ENCODE measurements at regions not wholly inside any gene's neighbourhood (a gene's known extent, or its start where the extent isn't known, plus 50 kb on each side); places are given as distances from the start of the nearest gene placed in this dataset.

DNA sequence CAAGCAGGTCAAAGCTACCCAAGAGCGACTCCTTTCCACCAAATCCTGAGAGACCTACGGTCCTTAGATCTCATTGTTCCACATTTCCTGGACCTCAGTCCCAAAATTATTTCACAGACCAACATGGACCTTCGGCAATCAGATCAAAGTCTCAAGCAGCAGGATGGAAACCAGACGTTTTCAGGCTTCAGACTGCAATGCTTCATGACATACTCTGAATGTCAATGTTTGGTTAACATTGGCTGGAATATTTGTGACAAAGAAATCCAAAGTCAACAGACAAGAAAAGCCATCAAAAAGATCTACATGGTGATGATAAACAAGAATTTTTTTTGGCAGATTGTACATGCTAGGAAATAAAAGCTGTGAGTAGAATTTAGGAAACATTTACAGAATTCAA, 1057.3 kb downstream of the ADGRL2 start:
- TF ChIP-seq, protein P1, sequence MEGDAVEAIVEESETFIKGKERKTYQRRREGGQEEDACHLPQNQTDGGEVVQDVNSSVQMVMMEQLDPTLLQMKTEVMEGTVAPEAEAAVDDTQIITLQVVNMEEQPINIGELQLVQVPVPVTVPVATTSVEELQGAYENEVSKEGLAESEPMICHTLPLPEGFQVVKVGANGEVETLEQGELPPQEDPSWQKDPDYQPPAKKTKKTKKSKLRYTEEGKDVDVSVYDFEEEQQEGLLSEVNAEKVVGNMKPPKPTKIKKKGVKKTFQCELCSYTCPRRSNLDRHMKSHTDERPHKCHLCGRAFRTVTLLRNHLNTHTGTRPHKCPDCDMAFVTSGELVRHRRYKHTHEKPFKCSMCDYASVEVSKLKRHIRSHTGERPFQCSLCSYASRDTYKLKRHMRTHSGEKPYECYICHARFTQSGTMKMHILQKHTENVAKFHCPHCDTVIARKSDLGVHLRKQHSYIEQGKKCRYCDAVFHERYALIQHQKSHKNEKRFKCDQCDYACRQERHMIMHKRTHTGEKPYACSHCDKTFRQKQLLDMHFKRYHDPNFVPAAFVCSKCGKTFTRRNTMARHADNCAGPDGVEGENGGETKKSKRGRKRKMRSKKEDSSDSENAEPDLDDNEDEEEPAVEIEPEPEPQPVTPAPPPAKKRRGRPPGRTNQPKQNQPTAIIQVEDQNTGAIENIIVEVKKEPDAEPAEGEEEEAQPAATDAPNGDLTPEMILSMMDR (IDR thresholded peaks at IDR 0.05; ENCODE audit: insufficient read depth, low read depth, low read length, missing control alignments): no peak

DNA sequence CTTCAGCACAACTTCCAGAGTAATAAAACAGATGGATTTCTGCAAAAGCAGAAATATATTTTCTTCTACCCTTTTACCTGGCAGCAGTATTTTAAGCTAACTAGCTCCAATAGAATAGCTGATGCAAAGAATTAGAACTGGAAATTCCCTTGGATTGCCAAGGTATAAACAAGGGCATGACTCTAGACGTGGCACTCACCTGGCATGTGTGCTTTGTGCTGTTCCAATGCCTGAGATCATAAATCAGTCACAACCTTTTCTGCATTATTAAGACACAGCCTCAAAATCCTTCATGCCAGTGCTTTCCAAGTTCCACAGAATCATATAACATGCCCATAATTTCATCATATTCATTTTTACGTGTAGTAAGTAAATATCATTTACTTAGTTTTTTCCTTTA, 1048.7 kb downstream of the ADGRL2 start:
- no peak overlapping the region for H3K4me3 ChIP-seq (ENCODE audit: low read length)
- TF ChIP-seq, protein P1 (IDR thresholded peaks at IDR 0.05; ENCODE audit: insufficient read depth, low read depth, low read length, missing control alignments): no peak
- no peak for DNase-seq (ENCODE audit: low read depth)

More for the DNA sequence above, 1057.3 kb downstream of the ADGRL2 start:
- DNase-seq (ENCODE audit: low read depth): no peak
- H3K4me3 ChIP-seq (ENCODE audit: low read length): no peak overlapping the region

DNA sequence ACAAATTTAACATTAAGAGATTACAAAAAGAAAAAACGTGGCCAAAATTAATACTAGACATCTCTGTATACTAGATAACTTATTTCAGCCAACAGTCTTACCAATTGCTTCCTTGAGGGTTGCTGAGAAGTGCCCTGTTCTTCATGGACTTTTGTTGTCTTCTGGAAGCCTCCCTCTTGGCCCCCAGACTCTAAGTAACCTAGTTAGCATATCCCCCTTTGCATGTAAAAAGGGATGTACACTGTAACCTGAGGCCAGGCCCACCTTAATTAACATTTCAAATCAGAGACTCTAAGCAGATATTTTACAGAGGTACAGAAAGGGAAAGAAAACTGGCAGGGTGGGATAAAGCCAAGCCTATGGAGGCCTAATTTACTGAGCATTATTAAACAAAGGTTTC, 1047.3 kb downstream of the ADGRL2 start:
- TF ChIP-seq, protein P1 (IDR thresholded peaks at IDR 0.05; ENCODE audit: insufficient read depth, low read depth, low read length, missing control alignments): no peak

DNA sequence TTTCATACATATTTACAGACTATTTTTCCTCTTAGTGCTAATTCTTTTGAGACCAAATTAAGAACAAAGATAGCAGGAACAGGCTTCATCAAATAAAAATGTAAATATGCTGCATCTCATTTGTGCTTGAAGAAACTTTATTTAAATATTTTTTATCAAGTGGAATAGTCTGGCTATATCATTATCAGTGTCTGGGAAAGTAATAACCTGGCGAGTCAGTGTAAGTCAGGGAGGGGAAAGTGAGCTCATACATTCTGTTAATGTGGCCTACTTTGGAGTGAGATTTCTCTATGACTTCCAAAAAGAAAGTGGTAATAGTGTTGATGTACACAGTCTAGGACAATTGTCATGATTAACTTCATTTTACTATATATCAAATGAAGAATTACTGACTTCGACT, 1045.1 kb downstream of the ADGRL2 start:
- DNase-seq (ENCODE audit: low read depth): peak; percentile 2
- H3K4me3 ChIP-seq (ENCODE audit: low read length): no peak overlapping the region
- TF ChIP-seq, protein P1 (IDR thresholded peaks at IDR 0.05; ENCODE audit: insufficient read depth, low read depth, low read length, missing control alignments): no peak

More for the DNA sequence above, 1047.3 kb downstream of the ADGRL2 start:
- no peak overlapping the region for H3K4me3 ChIP-seq (ENCODE audit: low read length)
- no peak for DNase-seq (ENCODE audit: low read depth)

DNA sequence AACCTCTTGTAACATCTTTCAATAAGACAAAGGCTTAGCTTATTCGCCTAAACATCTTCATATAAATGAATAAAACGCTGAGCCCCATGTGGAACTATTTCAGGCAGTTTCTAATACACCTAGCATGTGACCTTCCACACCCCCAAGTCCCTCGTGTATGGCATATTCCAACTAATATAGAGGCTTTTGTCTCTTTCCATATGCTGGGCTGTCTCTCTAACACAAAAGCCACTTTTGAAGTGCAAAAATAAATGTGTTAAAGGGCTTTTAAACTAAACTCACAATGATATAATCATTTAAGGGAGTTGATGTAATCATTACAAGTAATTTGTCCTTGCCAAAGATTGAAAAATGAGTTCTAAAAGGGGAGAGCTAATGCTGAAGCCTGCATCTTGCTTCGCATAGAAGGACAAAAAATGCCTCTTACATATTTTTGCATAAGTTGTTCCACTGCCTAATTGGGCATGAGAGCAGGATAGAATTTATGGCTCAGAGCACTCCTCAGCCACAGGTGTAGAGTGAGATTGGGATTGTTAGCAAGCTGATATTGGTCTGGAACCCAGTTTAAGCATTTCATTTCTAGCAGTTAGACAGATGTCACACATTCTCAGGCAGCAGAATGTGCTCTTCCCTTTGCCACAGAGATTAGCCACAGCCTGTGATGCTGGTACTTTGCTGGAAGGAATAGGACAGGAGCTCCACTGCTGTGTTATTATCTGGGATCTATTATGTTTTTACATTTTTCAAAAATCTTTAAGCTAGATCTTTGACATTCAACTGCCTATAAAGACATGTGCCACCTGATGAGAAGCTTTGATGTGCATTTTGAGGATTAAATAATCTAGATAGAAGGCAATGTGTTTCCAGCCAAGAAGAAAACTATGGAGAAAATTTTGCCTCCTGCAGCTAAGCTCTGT, 1044.4 kb downstream of the ADGRL2 start:
- no peak overlapping the region for H3K4me3 ChIP-seq (ENCODE audit: low read length)
- DNase-seq (ENCODE audit: low read depth): no peak
- TF ChIP-seq, protein P1 (IDR thresholded peaks at IDR 0.05; ENCODE audit: insufficient read depth, low read depth, low read length, missing control alignments): no peak

DNA sequence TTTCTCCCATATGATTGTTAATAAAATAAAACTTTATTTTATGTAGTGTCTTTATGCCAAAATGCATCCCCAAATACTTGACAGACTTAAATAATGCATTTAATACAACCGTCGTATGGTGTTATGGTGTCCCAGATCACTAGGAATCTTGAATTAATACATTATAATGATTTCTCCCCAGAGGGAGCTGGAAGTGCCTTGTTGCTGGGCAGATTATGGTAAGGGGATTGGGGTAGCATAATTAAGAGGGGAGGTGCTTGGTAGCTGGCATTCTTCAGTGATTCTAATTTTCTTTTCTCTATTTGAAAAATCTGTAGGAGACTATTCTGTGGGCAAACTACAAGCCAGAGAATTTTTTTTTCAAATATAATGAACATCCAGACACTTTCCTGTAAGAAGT, 1043.7 kb downstream of the ADGRL2 start:
- no peak overlapping the region for H3K4me3 ChIP-seq (ENCODE audit: low read length)
- TF ChIP-seq, protein P1 (IDR thresholded peaks at IDR 0.05; ENCODE audit: insufficient read depth, low read depth, low read length, missing control alignments): no peak

More for the DNA sequence above, 1043.7 kb downstream of the ADGRL2 start:
- DNase-seq (ENCODE audit: low read depth): no peak
